H1 (cell line): ENCODE measurements at regions not wholly inside any gene's neighbourhood (a gene's known extent, or its start where the extent isn't known, plus 50 kb on each side); places are given as distances from the start of the nearest gene placed in this dataset.

Experiments used
- CTCF ChIA-PET: fragments of 300-600 bp; sonication (Branson Sonifier 250); formaldehyde crosslinking; loops from one replicate; lab custom pipeline; 2021; ENCODE audit not compliant: partially characterized antibody; lab: Charles Lee
- POLR2A ChIA-PET: fragments of 300-600 bp; sonication (Branson Sonifier 250); formaldehyde crosslinking; loops from one replicate; lab custom pipeline; 2021; ENCODE audit warnings: inconsistent platforms; ENCODE audit not compliant: partially characterized antibody; lab: Charles Lee
- DNase-seq, 2 experiments: peaks; one replicate each; pipeline versions ENCODE4 v3.0.0 to v3.0.0-alpha.2; 2010 to 2022; ENCODE audit warnings: low spot score in 2 of 2, low read depth in 1 of 2, mixed read lengths in 1 of 2
- FAIRE-seq: peaks from 2 replicates; lab custom pipeline; 2011; peaks lifted over from hg19 to GRCh38; lab: Jason Lieb, UNC
- H2AFZ ChIP-seq: 2 replicates; pipeline ENCODE4 v1.8.1; 2012; ENCODE audit warnings: low read length, inconsistent platforms
- H2AK5ac ChIP-seq: 2 replicates; pipeline ENCODE4 v1.6.1; 2013; ENCODE audit warnings: low read depth, low read length
- H2BK120ac ChIP-seq: replicated peaks from 2 replicates; pipeline ENCODE3; 2013; ENCODE audit warnings: low read depth, low read length, inconsistent platforms
- H2BK12ac ChIP-seq: 2 replicates; pipeline ENCODE4 v1.6.1; 2013; ENCODE audit warnings: low read depth, low read length
- H2BK15ac ChIP-seq: 2 replicates; pipeline ENCODE4 v1.6.1; 2013; ENCODE audit warnings: low read length
- H2BK20ac ChIP-seq: 2 replicates; pipeline ENCODE4 v1.6.1; 2013; ENCODE audit warnings: low read length
- H2BK5ac ChIP-seq: 2 replicates; pipeline ENCODE4 v1.6.1; 2013; ENCODE audit warnings: low read depth, low read length
- H3K14ac ChIP-seq: 2 replicates; pipeline ENCODE4 v1.6.1; 2013; ENCODE audit warnings: inconsistent platforms; ENCODE audit not compliant: insufficient read length
- H3K18ac ChIP-seq: 2 replicates; pipeline ENCODE4 v1.6.1; 2013; ENCODE audit warnings: low read length; ENCODE audit errors: extremely low read depth
- H3K23ac ChIP-seq: 2 replicates; pipeline ENCODE4 v1.6.1; 2013; ENCODE audit warnings: inconsistent platforms; ENCODE audit not compliant: insufficient read length
- H3K23me2 ChIP-seq: 2 replicates; pipeline ENCODE4 v1.6.1; 2013; ENCODE audit warnings: low read depth, low read length
- H3K27ac ChIP-seq: 2 replicates; pipeline ENCODE4 v1.6.1; 2011; ENCODE audit warnings: low read depth, low read length, inconsistent platforms
- H3K27me3 ChIP-seq, 4 experiments: replicated peaks in 1 of 4; 1 replicate in 1 of 4; 2 replicates in 3 of 4; pipeline versions ENCODE4 v1.6.1 to v1.8.1; 2011 to 2013; ENCODE audit warnings: low read length in 3 of 4, mild to moderate bottlenecking in 3 of 4, inconsistent platforms in 2 of 4, mixed read lengths in 2 of 4, moderate library complexity in 1 of 4; ENCODE audit not compliant: control insufficient read depth in 3 of 4, insufficient read depth in 3 of 4; ENCODE audit errors: extremely low read depth in 1 of 4
- H3K36me3 ChIP-seq, 4 experiments: 2 replicates each; pipeline versions ENCODE4 v1.6.1 to v1.8.1; 2011 to 2013; ENCODE audit warnings: mild to moderate bottlenecking in 4 of 4, low read length in 3 of 4, moderate library complexity in 2 of 4, control low read depth in 1 of 4, inconsistent platforms in 1 of 4; ENCODE audit not compliant: insufficient read depth in 4 of 4, control insufficient read depth in 2 of 4
- H3K4ac ChIP-seq: replicated peaks from 2 replicates; pipeline ENCODE3; 2013; ENCODE audit warnings: low read length, low read depth, mixed read lengths, inconsistent platforms; ENCODE audit not compliant: insufficient read length
- H3K4me1 ChIP-seq, 4 experiments: replicated peaks in 1 of 4; 1 replicate in 1 of 4; 2 replicates in 3 of 4; pipeline versions ENCODE4 v1.6.1 to v1.8.1; 2011 to 2013; ENCODE audit warnings: low read length in 3 of 4, inconsistent platforms in 2 of 4, mixed read lengths in 1 of 4; ENCODE audit not compliant: insufficient read depth in 4 of 4, control insufficient read depth in 3 of 4
- H3K4me2 ChIP-seq, 2 experiments: 2 replicates each; pipeline versions ENCODE4 v1.6.1 to v1.8.1; 2011 to 2013; ENCODE audit warnings: low read depth in 2 of 2, low read length in 2 of 2, control low read depth in 1 of 2, inconsistent platforms in 1 of 2, mild to moderate bottlenecking in 1 of 2; ENCODE audit not compliant: insufficient read depth in 1 of 2
- H3K4me3 ChIP-seq, 4 experiments: fragments of 200-600, 300-600 bp in 1 of 4; sonication (generic), shearing (Covaris generic), sonication (Bioruptor Twin) in 1 of 4; 2 replicates each; pipeline versions ENCODE4 v1.5.1 to v1.8.1; 2011 to 2016; ENCODE audit warnings: low read length in 4 of 4, low read depth in 3 of 4, control low read depth in 2 of 4, inconsistent platforms in 2 of 4, mild to moderate bottlenecking in 2 of 4, mixed read lengths in 1 of 4, moderate library complexity in 1 of 4; ENCODE audit not compliant: insufficient read depth in 2 of 4; ENCODE audit errors: extremely low read depth in 1 of 4
- H3K56ac ChIP-seq: replicated peaks from 2 replicates; pipeline ENCODE3; 2013; ENCODE audit warnings: low read depth, mild to moderate bottlenecking, mixed read lengths, low read length, inconsistent platforms; ENCODE audit not compliant: insufficient read length
- H3K79me1 ChIP-seq: 2 replicates; pipeline ENCODE4 v1.6.1; 2013; ENCODE audit warnings: low read depth, low read length, control low read depth
- H3K79me2 ChIP-seq, 2 experiments: 2 replicates each; pipeline versions ENCODE4 v1.6.1 to v1.8.1; 2012 to 2013; ENCODE audit warnings: low read length in 2 of 2, mild to moderate bottlenecking in 2 of 2, inconsistent platforms in 1 of 2; ENCODE audit not compliant: insufficient read depth in 2 of 2, control insufficient read depth in 1 of 2
- H3K9ac ChIP-seq, 4 experiments: replicated peaks in 1 of 4; 1 replicate in 1 of 4; 2 replicates in 3 of 4; pipeline versions ENCODE4 v1.6.1 to v1.8.1; 2011 to 2013; ENCODE audit warnings: low read depth in 3 of 4, low read length in 3 of 4, control low read depth in 2 of 4, mild to moderate bottlenecking in 2 of 4, moderate library complexity in 2 of 4, inconsistent platforms in 1 of 4; ENCODE audit errors: extremely low read depth in 1 of 4
- H3K9me3 ChIP-seq, 2 experiments: 2 replicates each; pipeline versions ENCODE4 v1.6.1 to v1.8.1; 2012 to 2013; ENCODE audit warnings: mild to moderate bottlenecking in 2 of 2, moderate library complexity in 2 of 2, control low read depth in 1 of 2, inconsistent platforms in 1 of 2, low read depth in 1 of 2, low read length in 1 of 2, mixed read lengths in 1 of 2; ENCODE audit not compliant: insufficient read depth in 2 of 2
- H4K20me1 ChIP-seq, 2 experiments: replicated peaks in 1 of 2; 2 replicates each; pipeline versions ENCODE3 to v1.8.1; 2011 to 2013; ENCODE audit warnings: inconsistent platforms in 2 of 2, low read length in 2 of 2, mild to moderate bottlenecking in 1 of 2; ENCODE audit not compliant: insufficient read depth in 2 of 2, control insufficient read depth in 1 of 2
- H4K5ac ChIP-seq: 2 replicates; pipeline ENCODE4 v1.6.1; 2013; ENCODE audit warnings: low read length, low read depth, mixed read lengths, inconsistent platforms; ENCODE audit not compliant: insufficient read length
- H4K8ac ChIP-seq: 2 replicates; pipeline ENCODE4 v1.8.0; 2013; ENCODE audit warnings: mild to moderate bottlenecking, moderate library complexity, low read length, inconsistent platforms; ENCODE audit not compliant: insufficient read depth; ENCODE audit errors: extremely low read depth
- H4K91ac ChIP-seq: replicated peaks from 2 replicates; pipeline ENCODE3; 2013; ENCODE audit warnings: low read length, mixed read lengths, inconsistent platforms; ENCODE audit not compliant: insufficient read length
- BACH1 ChIP-seq: IDR thresholded peaks from 2 replicates; pipeline ENCODE4 v1.6.1; 2012; ENCODE audit warnings: low read length, improper control_type of control experiment
- GTF2F1 ChIP-seq: IDR thresholded peaks from 2 replicates; pipeline ENCODE4 v1.6.1; 2012; ENCODE audit warnings: low read depth, low read length, improper control_type of control experiment, borderline replicate concordance
- JUN ChIP-seq: IDR thresholded peaks from 2 replicates; pipeline ENCODE4 v1.6.1; 2011; ENCODE audit warnings: low read depth, mild to moderate bottlenecking, improper control_type of control experiment, low read length
- NANOG ChIP-seq: IDR thresholded peaks from 2 replicates; pipeline ENCODE4 v1.6.1; 2011; ENCODE audit warnings: low read length, low read depth, mild to moderate bottlenecking, inconsistent platforms; ENCODE audit not compliant: insufficient read depth, poor library complexity, severe bottlenecking
- POLR2A ChIP-seq, 2 experiments: IDR thresholded peaks; 1 replicate in 1 of 2; 2 replicates in 1 of 2; pipeline ENCODE4 v1.6.1; 2011; ENCODE audit warnings: low read depth in 2 of 2, low read length in 2 of 2, mild to moderate bottlenecking in 2 of 2; ENCODE audit errors: control extremely low read depth in 1 of 2
- RAD21 ChIP-seq, 2 experiments: IDR thresholded peaks in 1 of 2; conservative IDR thresholded peaks in 1 of 2; 2 replicates each; pipeline ENCODE4 v1.6.1; 2011; ENCODE audit warnings: low read depth in 2 of 2, low read length in 2 of 2, improper control_type of control experiment in 1 of 2, inconsistent platforms in 1 of 2, mild to moderate bottlenecking in 1 of 2, moderate library complexity in 1 of 2
- RFX5 ChIP-seq: IDR thresholded peaks from 2 replicates; pipeline ENCODE4 v1.6.1; 2011; ENCODE audit warnings: low read depth, low read length, improper control_type of control experiment, borderline replicate concordance
- SIN3A ChIP-seq, 2 experiments: IDR thresholded peaks in 1 of 2; conservative IDR thresholded peaks in 1 of 2; 2 replicates each; pipeline ENCODE4 v1.6.1; 2011 to 2012; ENCODE audit warnings: low read length in 2 of 2, improper control_type of control experiment in 1 of 2, low read depth in 1 of 2, mild to moderate bottlenecking in 1 of 2
- SRF ChIP-seq: IDR thresholded peaks from 2 replicates; pipeline ENCODE4 v1.6.1; 2011; ENCODE audit warnings: mild to moderate bottlenecking, low read depth, low read length, moderate library complexity
- TAF1 ChIP-seq: IDR thresholded peaks from 2 replicates; pipeline ENCODE4 v1.6.1; 2011; ENCODE audit warnings: mild to moderate bottlenecking, low read depth, low read length
- TAF7 ChIP-seq: optimal IDR thresholded peaks from 2 replicates; pipeline ENCODE3; 2011; ENCODE audit warnings: low read depth, mild to moderate bottlenecking, inconsistent platforms, low read length, moderate library complexity, borderline replicate concordance
- TBP ChIP-seq: IDR thresholded peaks from 2 replicates; pipeline ENCODE4 v1.6.1; 2011; ENCODE audit warnings: low read depth, low read length, improper control_type of control experiment
- TCF12 ChIP-seq: IDR thresholded peaks from 2 replicates; pipeline ENCODE4 v1.6.1; 2011; ENCODE audit warnings: low read depth, mild to moderate bottlenecking, low read length
- TEAD4 ChIP-seq: IDR thresholded peaks from 2 replicates; pipeline ENCODE4 v1.6.1; 2012; ENCODE audit warnings: low read depth, low read length, inconsistent platforms, mixed read lengths
- ZNF274 ChIP-seq: IDR thresholded peaks from 2 replicates; pipeline ENCODE4 v1.7.0; 2012; ENCODE audit warnings: low read length, borderline replicate concordance; ENCODE audit errors: extremely low read depth

DNA sequence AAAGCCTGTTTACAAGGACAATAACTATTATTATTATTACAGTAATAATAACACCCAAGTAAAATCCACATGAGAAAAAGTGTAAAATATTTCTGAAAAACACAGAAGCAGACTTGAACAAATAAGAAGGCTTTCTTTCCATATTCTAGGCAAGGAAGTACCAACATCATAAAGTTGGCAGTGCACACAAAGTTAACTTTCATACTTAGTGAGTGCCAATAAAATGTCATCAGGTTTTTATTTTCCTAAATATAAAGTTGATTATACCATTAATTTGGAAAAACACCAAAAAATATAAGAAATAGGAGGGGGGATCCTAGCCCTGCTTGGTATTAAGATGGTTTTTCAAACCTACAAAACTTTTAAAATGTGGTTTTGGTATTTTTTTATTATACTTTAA lies 161.4 kb downstream of the PRELID2 start:
- no peaks in the 10 kb centered on the region for H3K79me2 ChIP-seq
- H3K4me1 ChIP-seq, result no peaks in the 10 kb centered on the region
- H2BK20ac ChIP-seq, result no peak overlapping the region
- H3K18ac ChIP-seq, result no peak overlapping the region
- H3K36me3 ChIP-seq, result no peaks in the 10 kb centered on the region
- no peak overlapping the region for H3K4me2 ChIP-seq
- no peaks in the 10 kb centered on the region for H3K79me1 ChIP-seq
- H4K20me1 ChIP-seq, result no peaks in the 10 kb centered on the region
- DNase-seq, result no peak
- no peak overlapping the region for H2AK5ac ChIP-seq
- ChIA-PET CTCF (no interaction called here), POLR2A (no interaction called here)
- H3K4ac ChIP-seq, result no peak overlapping the region
- H2BK12ac ChIP-seq, result no peak overlapping the region
- no peak overlapping the region for H4K91ac ChIP-seq
- no peak overlapping the region for H2BK15ac ChIP-seq
- no peaks in the 10 kb centered on the region for H3K23me2 ChIP-seq
- H3K4me3 ChIP-seq, result no peak overlapping the region
- no peak overlapping the region for H3K56ac ChIP-seq
- H4K5ac ChIP-seq, result no peak overlapping the region
- no peak overlapping the region for H4K8ac ChIP-seq
- H2BK120ac ChIP-seq, result no peak overlapping the region
- no peak overlapping the region for H2AFZ ChIP-seq
- H3K27me3 ChIP-seq, result no peaks in the 10 kb centered on the region
- H3K23ac ChIP-seq, result no peak overlapping the region
- H3K27ac ChIP-seq, result no peak overlapping the region
- no peak overlapping the region for H2BK5ac ChIP-seq
- no peak for FAIRE-seq
- no peak overlapping the region for H3K9ac ChIP-seq
- H3K14ac ChIP-seq, result no peak overlapping the region
- no peaks in the 10 kb centered on the region for H3K9me3 ChIP-seq
- no peak for TF ChIP-seq TAF7
- TF ChIP-seq ZNF274, result no peak
- TF ChIP-seq TAF1, result no peak
- TF ChIP-seq BACH1, result no peak
- no peak for TF ChIP-seq TBP
- no peak for TF ChIP-seq POLR2A (IDR thresholded peaks at IDR 0.05; ENCODE audit: control extremely low read depth in 1 of 2, low read depth in 2 of 2, low read length in 2 of 2)
- TF ChIP-seq RFX5, result no peak
- TF ChIP-seq RAD21 (IDR thresholded peaks at IDR 0.05 in 1 of 2, conservative IDR thresholded peaks at IDR 0.05 in 1 of 2; ENCODE audit: low read depth in 2 of 2, low read length in 2 of 2), result no peak
- no peak for TF ChIP-seq JUN
- TF ChIP-seq NANOG, result no peak
- TF ChIP-seq SIN3A (conservative IDR thresholded peaks at IDR 0.05 in 1 of 2, IDR thresholded peaks at IDR 0.05 in 1 of 2; ENCODE audit: low read depth in 1 of 2, low read length in 2 of 2), result no peak
- no peak for TF ChIP-seq SRF
- no peak for TF ChIP-seq TCF12
- no peak for TF ChIP-seq GTF2F1
- no peak for TF ChIP-seq TEAD4
